NB4 (cell line): ENCODE measurements at regions not wholly inside any gene's neighbourhood (a gene's known extent, or its start where the extent isn't known, plus 50 kb on each side); places are given as distances from the start of the nearest gene placed in this dataset.
"Not testable (repeated sequence)": the region's sequence is repeated elsewhere in the genome, so short reads cannot be mapped to it uniquely, and the experiment has no call there.

ENCODE experiments used
- POLR2A ChIP-seq: IDR thresholded peaks from 2 replicates; pipeline ENCODE4 v1.6.1; 2011; ENCODE audit warnings: mild to moderate bottlenecking; ENCODE audit not compliant: insufficient read length; ENCODE audit errors: extremely low read depth
- TF ChIP-seq, protein P1 (sequence below): IDR thresholded peaks from one replicate; pipeline ENCODE4 v1.5.1; 2012; ENCODE audit warnings: low read depth, low read length
- TF ChIP-seq, protein P2 (sequence below): IDR thresholded peaks from 2 replicates; pipeline ENCODE4 v1.6.1; 2011; ENCODE audit warnings: low read depth, low read length

DNA sequence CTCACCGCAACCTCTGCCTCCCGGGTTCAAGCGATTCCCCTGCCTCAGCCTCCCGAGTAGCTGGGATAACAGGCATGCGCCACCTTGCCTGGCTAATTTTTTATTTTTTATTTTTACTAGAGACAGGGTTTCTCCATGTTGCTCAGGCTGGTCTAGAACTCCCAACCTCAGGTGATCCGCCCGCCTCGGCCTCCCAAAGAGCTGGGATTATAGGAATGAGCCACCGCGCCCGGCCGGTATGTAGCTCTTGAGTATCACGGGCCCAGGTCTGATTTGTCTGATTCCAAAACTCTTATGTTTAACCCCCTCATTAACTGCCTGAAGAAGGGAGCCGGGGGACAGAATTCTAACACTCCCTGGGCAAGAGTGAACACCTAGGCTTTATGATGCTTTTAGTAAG is 91.7 kb upstream of the OLIG2 start:
- TF ChIP-seq, protein P1, sequence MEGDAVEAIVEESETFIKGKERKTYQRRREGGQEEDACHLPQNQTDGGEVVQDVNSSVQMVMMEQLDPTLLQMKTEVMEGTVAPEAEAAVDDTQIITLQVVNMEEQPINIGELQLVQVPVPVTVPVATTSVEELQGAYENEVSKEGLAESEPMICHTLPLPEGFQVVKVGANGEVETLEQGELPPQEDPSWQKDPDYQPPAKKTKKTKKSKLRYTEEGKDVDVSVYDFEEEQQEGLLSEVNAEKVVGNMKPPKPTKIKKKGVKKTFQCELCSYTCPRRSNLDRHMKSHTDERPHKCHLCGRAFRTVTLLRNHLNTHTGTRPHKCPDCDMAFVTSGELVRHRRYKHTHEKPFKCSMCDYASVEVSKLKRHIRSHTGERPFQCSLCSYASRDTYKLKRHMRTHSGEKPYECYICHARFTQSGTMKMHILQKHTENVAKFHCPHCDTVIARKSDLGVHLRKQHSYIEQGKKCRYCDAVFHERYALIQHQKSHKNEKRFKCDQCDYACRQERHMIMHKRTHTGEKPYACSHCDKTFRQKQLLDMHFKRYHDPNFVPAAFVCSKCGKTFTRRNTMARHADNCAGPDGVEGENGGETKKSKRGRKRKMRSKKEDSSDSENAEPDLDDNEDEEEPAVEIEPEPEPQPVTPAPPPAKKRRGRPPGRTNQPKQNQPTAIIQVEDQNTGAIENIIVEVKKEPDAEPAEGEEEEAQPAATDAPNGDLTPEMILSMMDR, result not testable (repeated sequence)
- not testable (repeated sequence) for TF ChIP-seq POLR2A
- TF ChIP-seq, protein P2, sequence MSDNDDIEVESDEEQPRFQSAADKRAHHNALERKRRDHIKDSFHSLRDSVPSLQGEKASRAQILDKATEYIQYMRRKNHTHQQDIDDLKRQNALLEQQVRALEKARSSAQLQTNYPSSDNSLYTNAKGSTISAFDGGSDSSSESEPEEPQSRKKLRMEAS, result not testable (repeated sequence)
